Ovary (tissue), 7 donors: ENCODE measurements at regions not wholly inside any gene's neighbourhood (a gene's known extent, or its start where the extent isn't known, plus 50 kb on each side); places are given as distances from the start of the nearest gene placed in this dataset.
"Not testable (repeated sequence)": the region's sequence is repeated elsewhere in the genome, so short reads cannot be mapped to it uniquely, and the experiment has no call there.

Experiments used
- DNase-seq, 5 donors: peaks; one replicate each; pipeline ENCODE4 v3.0.0-alpha.2; 2019 to 2020
- H3K27ac ChIP-seq, 2 donors: fragments of 200-600 bp; one replicate each; pipeline versions ENCODE4 v1.5.1 to v1.8.0; 2019 to 2022
- H3K27me3 ChIP-seq: fragments of 200-600 bp; one replicate; pipeline ENCODE4 v1.8.0; 2022
- H3K36me3 ChIP-seq: fragments of 200-600 bp; sonication (generic); one replicate; pipeline ENCODE4 v1.5.1; 2019
- H3K4me1 ChIP-seq: one replicate; pipeline ENCODE4 v1.8.1; 2013; ENCODE audit warnings: mild to moderate bottlenecking, moderate library complexity; ENCODE audit not compliant: insufficient read depth
- H3K4me3 ChIP-seq: fragments of 200-600 bp; sonication (generic); one replicate; pipeline ENCODE4 v1.5.1; 2017
- H3K9me3 ChIP-seq, 2 donors: fragments of 200-600 bp in 1 of 2; sonication (generic) in 1 of 2; one replicate each; pipeline versions ENCODE4 v1.5.1 to v1.8.1; 2013 to 2019; ENCODE audit warnings: mild to moderate bottlenecking in 1 of 2, moderate library complexity in 1 of 2
- CTCF ChIP-seq, 3 donors: fragments of 450-650 bp in 2 of 3; fragments of 200-600 bp in 1 of 3; IDR thresholded peaks; one replicate each; pipeline versions ENCODE4 v1.5.1 to v1.8.0; 2016 to 2022; ENCODE audit warnings: antibody characterized with exemption in 3 of 3, mild to moderate bottlenecking in 1 of 3
- EP300 ChIP-seq: sonication (generic); formaldehyde crosslinking; IDR thresholded peaks from one replicate; pipeline ENCODE4 v1.6.1; 2017; ENCODE audit warnings: antibody characterized with exemption
- POLR2A ChIP-seq: fragments of 450-650 bp; IDR thresholded peaks from one replicate; pipeline ENCODE4 v1.6.1; 2017; ENCODE audit warnings: antibody characterized with exemption, mild to moderate bottlenecking, moderate library complexity
- WGBS, 3 donors: extraction: QIAGEN DNeasy Blood & Tissue Kit in 1 of 3; methylation state at CpG; one replicate each; pipeline versions ENCODE4 v1.1.5 to v1.1.7; 2013 to 2017; 5-methylcytosine and 5-hydroxymethylcytosine counted together
- intact Hi-C, 4 donors: fragments of 100-400 bp; cut with DNase I; formaldehyde crosslinking; loops; one replicate each; pipeline versions ENCODE4 v1.11.0 to v1.15.1; 2022 to 2023
- donor health status: DM: no; HTN: no; CAD: no; lungs with moderate emphysema.
- donor health status: DM: no; HTN: no; CAD: no.
- donor health status: Bipolar disorder and iron deficiency.
- donor health status: DM: no; HTN: no; CAD: no.
- donor health status: DM: yes; HTN: yes; CAD: no.

DNA sequence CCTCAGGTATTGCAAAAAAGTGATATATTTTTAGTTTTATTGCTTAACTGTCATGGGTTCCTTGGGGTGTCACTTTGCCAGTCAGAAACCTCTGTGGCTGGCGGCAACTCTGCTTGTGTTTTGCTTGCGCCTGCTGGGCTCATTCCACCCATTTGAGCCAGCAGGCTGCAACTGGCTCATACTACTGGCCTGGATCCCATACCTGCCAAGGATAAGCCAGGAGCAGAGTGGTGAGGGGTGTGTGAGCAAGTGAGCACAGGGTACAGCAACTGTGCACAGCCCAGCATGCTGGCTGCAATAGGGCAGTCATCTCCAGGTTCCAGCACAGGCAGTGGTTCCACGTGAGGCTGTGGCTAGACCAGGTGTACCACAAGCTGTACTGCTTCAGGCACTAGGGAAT, 687.5 kb downstream of the NYAP2 start:
- WGBS, 3 donors, result 89 to 95% (median 94%) methylated on average over 3 of the region's 3 CpGs
- intact Hi-C loops, result no loop called here
- H3K36me3 ChIP-seq, result no peaks in the 10 kb centered on the region
- no peak overlapping the region for H3K27ac ChIP-seq
- H3K4me1 ChIP-seq, result no peaks in the 10 kb centered on the region
- TF ChIP-seq EP300 (no peak), CTCF (IDR thresholded peaks at IDR 0.05) (no peak), POLR2A (no peak)
- no peaks in the 10 kb centered on the region for H3K9me3 ChIP-seq
- H3K27me3 ChIP-seq, result no peaks in the 10 kb centered on the region
- no peak overlapping the region for H3K4me3 ChIP-seq
- no peak for DNase-seq

DNA sequence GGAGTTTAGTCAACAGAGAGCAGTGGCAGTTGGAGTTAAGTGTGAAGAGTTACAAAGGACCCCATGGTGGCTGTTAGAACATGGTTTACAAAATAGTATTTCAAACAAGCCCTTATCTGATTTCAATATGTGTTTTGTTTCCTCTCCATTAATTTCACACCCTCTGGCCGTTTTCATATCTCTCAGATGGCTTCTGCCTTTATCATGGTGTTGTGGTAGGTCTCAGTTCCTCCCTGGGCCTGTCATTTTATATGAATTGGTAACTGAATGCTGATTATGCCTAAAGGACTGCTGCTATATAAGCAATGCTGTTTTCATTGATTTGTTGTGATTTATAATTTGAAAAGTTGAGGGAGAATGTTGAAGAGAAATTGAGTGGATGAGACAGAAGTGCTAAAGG, 686.7 kb downstream of the NYAP2 start:
- Histone ChIP-seq H3K9me3 (no peaks in the 10 kb centered on the region), H3K4me1 (no peaks in the 10 kb centered on the region), H3K27ac (no peak overlapping the region), H3K27me3 (no peaks in the 10 kb centered on the region), H3K36me3 (no peaks in the 10 kb centered on the region), H3K4me3 (no peak overlapping the region)
- TF ChIP-seq EP300, result no peak
- TF ChIP-seq POLR2A, result no peak
- WGBS, 3 donors, result 42 to 44% (median 43%) methylated on average over 1 of the region's 1 CpG
- no peak for DNase-seq
- intact Hi-C loops, result no loop called here

GRCh38 chr2:226085425-226085824, 685.9 kb downstream of the NYAP2 start:
- H3K27ac ChIP-seq, H3K4me3 ChIP-seq, H3K36me3 ChIP-seq, H3K27me3 ChIP-seq, intact Hi-C loops, H3K4me1 ChIP-seq, H3K9me3 ChIP-seq, DNase-seq: not testable (repeated sequence)

DNA sequence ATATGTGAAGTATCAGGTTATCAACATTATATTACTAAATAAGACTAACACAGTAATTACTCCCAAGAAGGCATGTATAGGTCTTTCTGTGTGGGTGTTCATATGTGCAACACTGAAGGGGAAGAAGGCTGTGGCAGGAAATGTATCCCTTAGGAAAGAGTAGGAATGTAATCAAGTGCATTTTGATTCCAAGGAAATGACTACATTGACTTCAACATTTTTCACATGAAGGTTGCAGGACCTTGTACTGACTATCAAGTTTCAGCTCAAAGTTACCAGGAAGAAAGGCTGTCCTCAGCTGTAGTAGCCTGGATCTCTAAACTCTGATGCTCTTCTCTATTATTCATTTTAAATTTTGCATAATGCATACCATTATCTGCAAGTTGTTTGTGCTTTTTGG, 680.8 kb downstream of the NYAP2 start:
- DNase-seq, result no peak
- no peaks in the 10 kb centered on the region for H3K27me3 ChIP-seq
- peaks cover 2% of the 10 kb centered on the region for H3K4me1 ChIP-seq
- TF ChIP-seq CTCF (IDR thresholded peaks at IDR 0.05) (no peak), POLR2A (no peak), EP300 (no peak)
- no peaks in the 10 kb centered on the region for H3K9me3 ChIP-seq
- H3K36me3 ChIP-seq, result no peaks in the 10 kb centered on the region
- intact Hi-C loops, result no loop called here
- H3K27ac ChIP-seq, result no peak overlapping the region
- no peak overlapping the region for H3K4me3 ChIP-seq

- no peak overlapping the region for H3K4me3 ChIP-seq
- H3K27me3 ChIP-seq, result no peaks in the 10 kb centered on the region
- H3K36me3 ChIP-seq, result no peaks in the 10 kb centered on the region
- DNase-seq, result no peak
- no peak overlapping the region for H3K27ac ChIP-seq
- peaks cover 2% of the 10 kb centered on the region for H3K4me1 ChIP-seq
- H3K9me3 ChIP-seq, result no peaks in the 10 kb centered on the region
- intact Hi-C loops, result no loop called here
- TF ChIP-seq EP300 (no peak), CTCF (IDR thresholded peaks at IDR 0.05) (no peak)
These were observed 680.2 kb downstream of the NYAP2 start for GRCh38 chr2:226079671-226080181.

- intact Hi-C loops, result no loop called here
- TF ChIP-seq CTCF (IDR thresholded peaks at IDR 0.05) (no peak), POLR2A (no peak), EP300 (no peak)
- peaks cover 2% of the 10 kb centered on the region for H3K4me1 ChIP-seq
These were observed 679.7 kb downstream of the NYAP2 start for GRCh38 chr2:226079196-226079595.

More at GRCh38 chr2:226079196-226079595, 679.7 kb downstream of the NYAP2 start:
- no peak overlapping the region for H3K27ac ChIP-seq
- H3K27me3 ChIP-seq, result no peaks in the 10 kb centered on the region
- no peak for DNase-seq
- no peak overlapping the region for H3K4me3 ChIP-seq
- H3K9me3 ChIP-seq, result no peaks in the 10 kb centered on the region
- H3K36me3 ChIP-seq, result no peaks in the 10 kb centered on the region
